Endothelial cell of umbilical vein (primary cell): ENCODE measurements at regions not wholly inside any gene's neighbourhood (a gene's known extent, or its start where the extent isn't known, plus 50 kb on each side); places are given as distances from the start of the nearest gene placed in this dataset.

Source experiments
- BruUV-seq: library from RNA; stranded (reverse); fragments of 400-500 nt; replicated peaks from 2 replicates; lab custom pipeline; 2021; lab: Mats Ljungman, UMichigan
- CTCF ChIA-PET: fragments of 300-600, 350-600 bp; sonication (Branson Sonifier 250); formaldehyde crosslinking; loops from one replicate; lab custom pipeline; 2021; ENCODE audit warnings: antibody characterized with exemption, inconsistent platforms; lab: Charles Lee
- POLR2A ChIA-PET: fragments of 300-600, 350-600 bp; sonication (Branson Sonifier 250); formaldehyde crosslinking; loops from one replicate; lab custom pipeline; 2021; ENCODE audit warnings: antibody characterized with exemption, inconsistent platforms; lab: Charles Lee
- DNase-seq: peaks from one replicate; pipeline ENCODE4 v3.0.0-alpha.2; 2011; ENCODE audit warnings: low read depth, low spot score
- FAIRE-seq: peaks from 2 replicates; lab custom pipeline; 2011; peaks lifted over from hg19 to GRCh38; lab: Jason Lieb, UNC
- H2AFZ ChIP-seq: 2 replicates; pipeline ENCODE4 v1.6.0; 2012; ENCODE audit warnings: low read depth, low read length, control low read depth, inconsistent platforms
- H3K27ac ChIP-seq: 2 replicates; pipeline ENCODE4 v1.5.1; 2011; ENCODE audit warnings: low read depth, mild to moderate bottlenecking, control low read depth, low read length, moderate library complexity; ENCODE audit not compliant: insufficient read depth
- H3K27me3 ChIP-seq, 2 experiments: 2 replicates each; pipeline versions ENCODE4 v1.6.0 to v1.6.1; 2011; ENCODE audit warnings: low read length in 2 of 2, mixed read lengths in 1 of 2; ENCODE audit not compliant: control insufficient read depth in 2 of 2, insufficient read depth in 2 of 2
- H3K36me3 ChIP-seq, 2 experiments: 2 replicates in 1 of 2; 3 replicates in 1 of 2; pipeline ENCODE4 v1.5.1; 2011; ENCODE audit warnings: low read length in 2 of 2, mild to moderate bottlenecking in 1 of 2, moderate library complexity in 1 of 2; ENCODE audit not compliant: control insufficient read depth in 2 of 2, insufficient read depth in 2 of 2; ENCODE audit errors: extremely low read depth in 1 of 2
- H3K4me1 ChIP-seq: 3 replicates; pipeline ENCODE4 v1.5.1; 2011; ENCODE audit warnings: mild to moderate bottlenecking, low read length; ENCODE audit not compliant: control insufficient read depth, insufficient read depth; ENCODE audit errors: extremely low read depth
- H3K4me2 ChIP-seq: 2 replicates; pipeline ENCODE4 v1.6.1; 2011; ENCODE audit warnings: low read length, control low read depth, mixed read lengths; ENCODE audit not compliant: insufficient read depth
- H3K4me3 ChIP-seq, 3 experiments: fragments of 200-600 bp in 1 of 3; sonication (generic), shearing (Covaris generic) in 1 of 3; replicated peaks in 1 of 3; 2 replicates each; pipeline ENCODE4 v1.5.1; 2011 to 2016; ENCODE audit warnings: control low read depth in 3 of 3, low read length in 3 of 3, mild to moderate bottlenecking in 2 of 3, inconsistent platforms in 1 of 3, low read depth in 1 of 3, moderate library complexity in 1 of 3; ENCODE audit not compliant: insufficient read depth in 1 of 3
- H3K79me2 ChIP-seq: 2 replicates; pipeline ENCODE4 v1.6.0; 2012; ENCODE audit warnings: low read length, inconsistent platforms; ENCODE audit not compliant: control insufficient read depth, insufficient read depth
- H3K9ac ChIP-seq: replicated peaks from 2 replicates; pipeline ENCODE3; 2011; ENCODE audit warnings: low read length, control low read depth; ENCODE audit not compliant: insufficient read depth; ENCODE audit errors: extremely low read depth
- H3K9me1 ChIP-seq: replicated peaks from 3 replicates; pipeline ENCODE4 v1.6.0; 2011; ENCODE audit warnings: mild to moderate bottlenecking, low read length; ENCODE audit not compliant: control insufficient read depth, insufficient read depth; ENCODE audit errors: extremely low read depth
- H3K9me3 ChIP-seq: replicated peaks from 2 replicates; pipeline ENCODE4 v1.5.1; 2012; ENCODE audit warnings: low read length, inconsistent platforms; ENCODE audit not compliant: control insufficient read depth, insufficient read depth
- H4K20me1 ChIP-seq: replicated peaks from 2 replicates; pipeline ENCODE3; 2011; ENCODE audit warnings: mild to moderate bottlenecking, low read length; ENCODE audit not compliant: control insufficient read depth, insufficient read depth; ENCODE audit errors: extremely low read depth
- CTCF ChIP-seq, 2 donors: IDR thresholded peaks; 1 replicate in 1 of 2; 2 replicates in 1 of 2; pipeline ENCODE4 v1.5.1; 2011; ENCODE audit warnings: low read length in 2 of 2, mild to moderate bottlenecking in 2 of 2, moderate library complexity in 2 of 2, control low read depth in 1 of 2, inconsistent platforms in 1 of 2, low read depth in 1 of 2; ENCODE audit not compliant: insufficient read depth in 1 of 2; ENCODE audit errors: extremely low read depth in 1 of 2
- EZH2 ChIP-seq: IDR thresholded peaks from 2 replicates; pipeline ENCODE4 v1.6.1; 2012; ENCODE audit warnings: borderline replicate concordance, low read depth, mild to moderate bottlenecking, moderate library complexity, low read length, inconsistent platforms; ENCODE audit not compliant: severe bottlenecking
- FOS ChIP-seq: IDR thresholded peaks from 2 replicates; pipeline ENCODE4 v1.6.1; 2011; ENCODE audit warnings: mild to moderate bottlenecking, low read length, moderate library complexity, borderline replicate concordance; ENCODE audit not compliant: insufficient read depth
- GATA2 ChIP-seq: IDR thresholded peaks from 2 replicates; pipeline ENCODE4 v1.7.0; 2011; ENCODE audit warnings: low read depth, mild to moderate bottlenecking, moderate library complexity, mixed read lengths, low read length; ENCODE audit not compliant: insufficient read length, insufficient read depth
- JUN ChIP-seq: IDR thresholded peaks from 2 replicates; pipeline ENCODE4 v1.6.1; 2011; ENCODE audit warnings: borderline replicate concordance, low read depth; ENCODE audit not compliant: insufficient read length, insufficient read depth
- MAX ChIP-seq: IDR thresholded peaks from 2 replicates; pipeline ENCODE4 v1.6.1; 2011; ENCODE audit not compliant: insufficient read depth, insufficient read length
- MYC ChIP-seq: IDR thresholded peaks from one replicate; pipeline ENCODE4 v1.6.1; 2011; ENCODE audit warnings: mild to moderate bottlenecking, low read depth, low read length
- POLR2A ChIP-seq: IDR thresholded peaks from 2 replicates; pipeline ENCODE4 v1.6.1; 2012; ENCODE audit warnings: low read depth, mild to moderate bottlenecking, control low read depth, low read length
- POLR2AphosphoS5 ChIP-seq: IDR thresholded peaks from 2 replicates; pipeline ENCODE4 v1.6.1; 2012; ENCODE audit warnings: low read depth, mild to moderate bottlenecking, control low read depth, low read length, moderate library complexity; ENCODE audit not compliant: insufficient read depth
- dilution Hi-C: fragments of 300-500 bp; cut with MboI; formaldehyde crosslinking; loops from one replicate; pipeline ENCODE4 v1.15.0; 2019; ENCODE audit warnings: low sequenced_read_pairs; ENCODE audit not compliant: extremely low pct_ligation_motif_present
- intact Hi-C: fragments of 100-400 bp; cut with micrococcal nuclease; formaldehyde crosslinking; loops from one replicate; pipeline ENCODE4 v1.10.0; 2022

GRCh38 chr16:59558679-59559078 is 824.6 kb upstream of the GOT2 start:
- CTCF ChIA-PET: no interaction called here
- H3K4me2 ChIP-seq: no peak overlapping the region
- no TSS peak for BruUV-seq
- H3K4me3 ChIP-seq: no peak overlapping the region
- DNase-seq: no peak
- no peaks in the 10 kb centered on the region for H3K9me1 ChIP-seq
- no peaks in the 10 kb centered on the region for H3K27me3 ChIP-seq
- TF ChIP-seq POLR2AphosphoS5 (no peak), EZH2 (no peak), JUN (no peak), GATA2 (no peak), POLR2A (no peak), MYC (no peak), MAX (no peak), CTCF (IDR thresholded peaks at IDR 0.05; ENCODE audit: extremely low read depth in 1 of 2, insufficient read depth in 1 of 2, low read depth in 1 of 2, low read length in 2 of 2) (no peak), FOS (no peak)
- POLR2A ChIA-PET: no interaction called here
- no peak overlapping the region for H2AFZ ChIP-seq
- dilution Hi-C loops: no loop called here
- no peaks in the 10 kb centered on the region for H4K20me1 ChIP-seq
- FAIRE-seq: no peak
- H3K9me3 ChIP-seq: no peaks in the 10 kb centered on the region
- intact Hi-C loops: no loop called here
- H3K36me3 ChIP-seq: no peaks in the 10 kb centered on the region
- H3K79me2 ChIP-seq: no peaks in the 10 kb centered on the region
- no peak overlapping the region for H3K9ac ChIP-seq
- no peak overlapping the region for H3K27ac ChIP-seq
- H3K4me1 ChIP-seq: no peaks in the 10 kb centered on the region
